Rectal smooth muscle tissue (tissue), 1 donor: ENCODE measurements at regions not wholly inside any gene's neighbourhood (a gene's known extent, or its start where the extent isn't known, plus 50 kb on each side); places are given as distances from the start of the nearest gene placed in this dataset.
A peak's percentile ranks its signal among the peaks of the same experiment; 100 is the strongest.

Experiments
- H3K27ac ChIP-seq: one replicate; pipeline ENCODE4 v1.7.0; 2013; ENCODE audit warnings: low read depth, low read length, inconsistent platforms
- H3K27me3 ChIP-seq: one replicate; pipeline ENCODE4 v1.7.0; 2013; ENCODE audit warnings: low read length; ENCODE audit not compliant: control insufficient read depth, insufficient read depth
- H3K36me3 ChIP-seq: one replicate; pipeline ENCODE4 v1.7.0; 2013; ENCODE audit warnings: low read length; ENCODE audit not compliant: control insufficient read depth, insufficient read depth
- H3K4me1 ChIP-seq: one replicate; pipeline ENCODE4 v1.7.0; 2013; ENCODE audit warnings: low read length; ENCODE audit not compliant: control insufficient read depth, insufficient read depth
- H3K4me3 ChIP-seq: one replicate; pipeline ENCODE4 v1.7.0; 2013; ENCODE audit warnings: low read length
- H3K9ac ChIP-seq: one replicate; pipeline ENCODE4 v1.7.0; 2013; ENCODE audit warnings: low read length

GRCh38 chr18:22658318-22658717 lies 240.6 kb upstream of the CTAGE1 start:
- H3K27me3 ChIP-seq = no peaks in the 10 kb centered on the region
- H3K9ac ChIP-seq = no peak overlapping the region
- no peak overlapping the region for H3K27ac ChIP-seq
- no peaks in the 10 kb centered on the region for H3K36me3 ChIP-seq
- H3K4me1 ChIP-seq = no peaks in the 10 kb centered on the region
- H3K4me3 ChIP-seq = no peak overlapping the region

- H3K4me1 ChIP-seq = peaks cover 17% of the 10 kb centered on the region
- no peak overlapping the region for H3K27ac ChIP-seq
- no peaks in the 10 kb centered on the region for H3K27me3 ChIP-seq
- no peaks in the 10 kb centered on the region for H3K36me3 ChIP-seq
- no peak overlapping the region for H3K9ac ChIP-seq
- H3K4me3 ChIP-seq = no peak overlapping the region
Observed at GRCh38 chr18:22663378-22663777, 245.7 kb upstream of the CTAGE1 start.

DNA sequence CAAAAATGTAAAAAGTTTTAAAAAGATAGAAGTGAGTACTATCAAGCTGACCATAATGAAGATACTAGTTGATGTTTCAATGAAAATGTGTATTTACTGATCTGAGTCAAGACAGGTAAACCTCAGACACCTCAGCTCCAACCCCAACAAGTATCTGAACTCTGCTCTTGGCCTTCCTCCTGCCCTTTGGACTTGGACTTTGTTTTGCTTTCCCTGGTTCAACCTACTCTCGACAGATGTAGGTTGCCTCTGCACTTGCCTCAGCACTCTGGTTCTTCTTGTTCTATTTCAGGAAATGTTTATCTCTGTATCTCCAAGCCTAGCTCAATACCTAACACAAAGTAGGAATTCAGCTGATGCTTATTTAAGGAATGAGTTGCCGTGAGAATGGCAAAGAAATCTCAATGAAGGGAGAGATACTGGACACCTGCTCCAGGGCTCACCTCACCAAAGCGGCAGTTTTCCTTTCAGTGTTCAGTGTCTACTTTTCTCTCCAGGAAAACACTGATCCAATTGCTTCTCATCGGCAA lies 248.8 kb upstream of the CTAGE1 start:
- Histone ChIP-seq H3K4me1 (peaks cover 21% of the 10 kb centered on the region), H3K9ac (no peak overlapping the region), H3K27me3 (no peaks in the 10 kb centered on the region), H3K27ac (no peak overlapping the region), H3K4me3 (no peak overlapping the region), H3K36me3 (no peaks in the 10 kb centered on the region)

GRCh38 chr18:22667156-22667555 lies 249.4 kb upstream of the CTAGE1 start:
- H3K27ac ChIP-seq = peak overlapping the region; percentile 75
- no peak overlapping the region for H3K9ac ChIP-seq
- no peaks in the 10 kb centered on the region for H3K27me3 ChIP-seq
- H3K4me1 ChIP-seq = peaks cover 21% of the 10 kb centered on the region
- H3K36me3 ChIP-seq = no peaks in the 10 kb centered on the region
- no peak overlapping the region for H3K4me3 ChIP-seq

DNA sequence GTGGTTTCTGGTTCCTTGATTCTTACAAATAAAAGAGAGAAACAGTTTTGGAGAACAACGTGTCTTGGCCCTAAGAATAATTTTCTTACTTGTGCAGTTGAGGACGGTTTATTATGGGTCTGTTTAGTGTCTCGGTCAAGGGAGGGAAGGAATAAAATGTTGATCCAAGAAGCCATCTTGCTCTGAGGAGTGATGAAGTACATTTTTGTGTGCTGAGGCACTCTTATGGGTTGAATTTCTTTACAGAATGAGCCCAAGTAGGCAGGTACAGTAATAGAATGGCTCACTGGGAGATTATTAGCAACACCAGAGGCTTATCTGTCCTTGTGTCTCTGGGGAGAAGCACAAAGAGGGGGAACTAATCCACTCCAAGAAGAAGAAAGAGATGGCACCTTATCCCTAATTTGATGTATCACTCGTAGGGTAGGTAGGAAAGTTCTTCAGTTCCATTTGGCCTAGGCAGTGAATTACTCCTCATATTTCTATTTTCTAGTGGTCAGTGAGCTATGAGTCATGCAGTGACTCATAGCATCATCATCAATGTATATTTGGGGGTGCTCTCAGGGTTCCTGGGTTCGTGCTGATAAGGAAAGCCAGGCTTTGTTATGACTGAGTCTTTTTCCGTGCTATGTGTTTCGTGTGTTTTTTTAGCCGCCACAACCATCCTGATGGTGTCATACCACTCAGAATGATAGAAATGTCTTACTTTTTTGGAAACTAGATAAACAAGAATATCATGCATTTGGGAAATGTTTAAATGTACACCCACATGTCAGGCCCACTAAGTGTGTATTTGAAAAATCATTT lies 250.1 kb upstream of the CTAGE1 start:
- Histone ChIP-seq H3K4me3 (no peak overlapping the region), H3K27me3 (no peaks in the 10 kb centered on the region), H3K27ac (peak overlapping the region; percentile 79)

GRCh38 chr18:22668496-22668895 lies 250.8 kb upstream of the CTAGE1 start:
- no peak overlapping the region for H3K9ac ChIP-seq
- no peak overlapping the region for H3K4me3 ChIP-seq
- peaks cover 21% of the 10 kb centered on the region for H3K4me1 ChIP-seq
- no peaks in the 10 kb centered on the region for H3K36me3 ChIP-seq
- peak overlapping the region; percentile 79 for H3K27ac ChIP-seq
- H3K27me3 ChIP-seq = no peaks in the 10 kb centered on the region

More for the DNA sequence above, 250.1 kb upstream of the CTAGE1 start:
- Histone ChIP-seq H3K36me3 (no peaks in the 10 kb centered on the region), H3K9ac (no peak overlapping the region), H3K4me1 (peaks cover 21% of the 10 kb centered on the region)

DNA sequence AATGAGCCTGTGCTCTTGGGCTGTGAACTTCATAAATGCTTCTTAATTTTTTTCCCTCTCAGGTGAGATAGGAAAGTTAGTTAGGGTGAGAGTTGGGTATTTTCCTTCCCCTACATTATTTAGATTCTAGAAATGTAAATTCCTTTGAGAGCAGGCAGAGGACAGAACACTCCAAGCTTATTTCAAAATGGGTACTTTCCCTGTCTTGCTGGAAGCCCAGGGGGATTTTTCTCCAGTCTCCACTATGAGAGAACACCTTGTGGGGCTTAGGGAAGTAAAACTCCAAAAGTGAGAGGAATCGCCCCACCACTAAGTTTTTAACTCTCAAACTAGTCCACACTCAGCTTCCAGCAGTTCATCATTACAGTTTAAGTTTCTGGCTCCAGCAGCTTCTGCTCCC lies 253.2 kb upstream of the CTAGE1 start:
- Histone ChIP-seq H3K9ac (no peak overlapping the region), H3K4me3 (no peak overlapping the region), H3K27ac (no peak overlapping the region), H3K36me3 (no peaks in the 10 kb centered on the region), H3K4me1 (peaks cover 28% of the 10 kb centered on the region), H3K27me3 (no peaks in the 10 kb centered on the region)

DNA sequence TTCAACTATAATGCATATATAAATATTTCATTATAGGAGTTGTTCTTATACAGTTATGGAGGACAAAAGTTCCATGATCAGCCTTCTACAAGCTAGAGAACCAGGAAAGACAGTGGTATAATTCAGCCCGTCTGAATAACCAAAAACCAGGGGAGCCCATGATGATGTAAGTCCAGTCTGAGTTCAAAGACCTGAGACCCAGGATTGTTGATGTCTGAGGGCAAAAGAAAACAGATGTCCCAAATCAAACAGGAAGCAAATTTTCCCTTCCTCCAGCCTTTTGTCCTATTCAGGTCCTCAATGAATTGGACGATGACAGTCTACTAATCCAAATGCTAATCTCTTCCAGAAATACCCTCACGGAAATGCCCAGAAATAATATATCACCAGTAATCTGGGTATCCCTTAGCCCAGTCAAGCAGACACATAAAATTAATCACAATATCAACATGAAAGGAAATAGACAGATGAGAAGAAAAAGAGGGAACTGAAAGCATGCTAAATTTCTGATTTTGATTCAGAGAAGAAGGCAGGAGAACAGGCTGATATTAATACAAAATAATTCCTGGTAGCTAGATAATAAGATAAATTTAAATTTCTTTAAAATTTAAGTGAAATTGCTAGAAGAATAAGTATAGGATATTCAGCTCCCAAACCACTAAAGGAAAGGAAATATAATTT lies 255.6 kb upstream of the CTAGE1 start:
- H3K27me3 ChIP-seq = no peaks in the 10 kb centered on the region
- no peak overlapping the region for H3K9ac ChIP-seq
- no peak overlapping the region for H3K4me3 ChIP-seq
- peaks cover 16% of the 10 kb centered on the region for H3K4me1 ChIP-seq
- no peaks in the 10 kb centered on the region for H3K36me3 ChIP-seq
- no peak overlapping the region for H3K27ac ChIP-seq

GRCh38 chr18:22674272-22674671 lies 256.6 kb upstream of the CTAGE1 start:
- peaks cover 12% of the 10 kb centered on the region for H3K4me1 ChIP-seq
- H3K9ac ChIP-seq = no peak overlapping the region
- H3K36me3 ChIP-seq = no peaks in the 10 kb centered on the region
- H3K27ac ChIP-seq = no peak overlapping the region
- no peak overlapping the region for H3K4me3 ChIP-seq
- H3K27me3 ChIP-seq = no peaks in the 10 kb centered on the region

DNA sequence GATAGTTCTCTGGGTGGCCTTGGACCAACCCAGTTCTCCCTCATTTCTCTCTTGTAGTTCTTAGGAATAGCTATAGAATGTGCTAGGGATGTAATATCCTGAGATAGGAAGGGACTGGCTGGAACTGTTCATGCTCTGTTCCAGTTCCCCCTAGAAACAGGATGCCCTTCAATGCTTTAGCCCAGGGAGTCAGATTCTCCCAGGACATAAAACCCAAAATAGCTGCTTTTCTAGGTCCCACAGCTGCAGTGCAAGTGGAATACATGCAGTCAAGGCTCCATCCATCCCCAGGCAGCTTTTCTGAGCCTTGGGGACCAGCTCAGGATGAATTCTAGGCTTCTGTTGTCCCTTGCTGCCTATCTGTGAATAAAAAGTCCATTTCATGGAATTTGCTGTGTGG lies 257.3 kb upstream of the CTAGE1 start:
- H3K4me1 ChIP-seq = peaks cover 12% of the 10 kb centered on the region
- H3K9ac ChIP-seq = no peak overlapping the region
- H3K27me3 ChIP-seq = no peaks in the 10 kb centered on the region
- H3K4me3 ChIP-seq = no peak overlapping the region
- H3K36me3 ChIP-seq = no peaks in the 10 kb centered on the region
- H3K27ac ChIP-seq = no peak overlapping the region

- Histone ChIP-seq H3K36me3 (no peaks in the 10 kb centered on the region), H3K4me1 (peaks cover 12% of the 10 kb centered on the region), H3K9ac (no peak overlapping the region), H3K4me3 (no peak overlapping the region), H3K27me3 (no peaks in the 10 kb centered on the region), H3K27ac (no peak overlapping the region)
Observed at GRCh38 chr18:22676423-22676822, 256.7 kb upstream of the RBBP8 start.

- H3K4me1 ChIP-seq = peaks cover 25% of the 10 kb centered on the region
- H3K27ac ChIP-seq = no peak overlapping the region
- H3K36me3 ChIP-seq = no peaks in the 10 kb centered on the region
- H3K4me3 ChIP-seq = no peak overlapping the region
- no peaks in the 10 kb centered on the region for H3K27me3 ChIP-seq
- H3K9ac ChIP-seq = no peak overlapping the region
Observed at GRCh38 chr18:22678486-22678885, 254.6 kb upstream of the RBBP8 start.
